Middle frontal gyrus (tissue), 1 donor: ENCODE measurements at regions not wholly inside any gene's neighbourhood (a gene's known extent, or its start where the extent isn't known, plus 50 kb on each side); places are given as distances from the start of the nearest gene placed in this dataset.
"Not testable (repeated sequence)": the region's sequence is repeated elsewhere in the genome, so short reads cannot be mapped to it uniquely, and the experiment has no call there.

ENCODE experiments used
- DNase-seq: peaks from one replicate; pipeline ENCODE4 v3.0.0-alpha.2; 2015; ENCODE audit warnings: low spot score; ENCODE audit errors: extremely low spot score

DNA sequence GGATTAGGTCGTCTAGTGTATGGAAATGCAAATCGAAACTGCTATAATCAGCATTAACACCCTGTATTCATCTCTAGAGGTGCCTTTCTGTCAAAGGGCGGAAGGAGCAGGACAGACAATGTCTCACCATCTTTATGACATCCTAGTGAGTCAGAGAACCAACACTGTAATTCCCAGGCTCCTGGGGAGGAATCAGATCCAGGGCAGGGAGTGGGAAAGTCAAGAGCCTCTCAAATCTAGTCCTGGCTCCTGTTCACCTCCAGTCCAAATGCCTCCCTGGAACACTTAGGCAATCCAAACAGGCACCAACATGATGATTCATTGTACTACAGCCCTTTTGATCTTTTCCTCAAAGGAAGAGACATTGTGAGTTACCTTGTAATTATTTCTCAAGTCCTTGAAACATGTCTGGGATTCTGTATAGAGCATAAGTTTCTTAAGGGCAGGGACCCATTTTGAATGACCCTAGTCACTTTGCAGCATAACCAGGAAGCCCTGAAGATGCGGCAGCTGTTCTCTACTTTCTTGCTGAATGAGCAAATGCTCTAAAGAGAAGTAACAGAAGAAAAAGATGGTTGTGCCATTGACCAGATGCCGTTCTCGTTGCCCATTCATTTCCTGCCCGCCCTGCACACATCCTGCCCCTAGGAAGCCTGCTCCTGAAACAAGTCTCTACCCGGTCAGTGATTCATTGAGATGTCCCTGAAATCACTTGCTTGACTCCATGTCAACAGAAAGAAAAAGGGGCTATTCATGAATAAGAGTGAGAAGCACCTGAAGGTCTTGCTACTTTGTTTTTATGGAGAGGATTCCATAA lies 112.8 kb upstream of the JARID2 start:
- no peak for DNase-seq

DNA sequence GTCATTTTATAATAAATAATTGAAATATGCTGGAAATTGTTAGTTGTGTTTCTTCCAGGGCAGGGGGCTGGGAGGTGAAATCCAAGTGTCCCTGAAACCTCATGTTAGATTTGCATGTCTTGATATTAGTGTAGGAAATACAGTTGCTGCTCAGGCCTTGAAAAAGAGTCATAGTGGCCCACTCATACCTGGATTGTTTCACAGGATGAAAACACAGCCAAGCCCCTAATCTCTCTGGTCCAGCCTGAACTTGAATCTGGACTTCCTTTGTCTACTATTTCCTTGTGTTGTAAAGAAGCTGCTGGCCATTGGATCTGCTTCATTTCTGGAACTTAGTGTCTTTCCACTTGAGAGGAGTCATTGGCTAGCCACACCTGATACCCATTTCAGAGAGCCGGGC lies 108.8 kb upstream of the JARID2 start:
- no peak for DNase-seq

DNA sequence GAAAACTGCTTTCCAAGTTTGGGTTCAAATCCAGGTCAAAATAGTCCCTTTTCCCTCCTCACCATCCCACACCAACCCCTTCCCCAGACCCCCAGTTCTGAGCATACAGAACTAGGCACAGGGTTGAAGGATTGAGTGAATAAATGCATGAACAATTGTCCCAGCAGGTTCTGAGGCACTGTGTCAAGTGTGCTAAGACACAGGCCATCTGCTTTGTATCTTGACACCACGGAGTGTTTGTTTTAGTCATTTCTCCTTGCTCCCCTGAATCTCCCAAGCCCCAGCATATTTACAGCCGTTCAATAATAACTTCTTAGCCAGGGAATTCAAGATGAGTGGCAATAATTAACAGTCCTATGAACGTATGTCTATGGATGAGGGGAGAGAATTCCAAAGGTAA lies 102.8 kb upstream of the JARID2 start:
- no peak for DNase-seq

DNA sequence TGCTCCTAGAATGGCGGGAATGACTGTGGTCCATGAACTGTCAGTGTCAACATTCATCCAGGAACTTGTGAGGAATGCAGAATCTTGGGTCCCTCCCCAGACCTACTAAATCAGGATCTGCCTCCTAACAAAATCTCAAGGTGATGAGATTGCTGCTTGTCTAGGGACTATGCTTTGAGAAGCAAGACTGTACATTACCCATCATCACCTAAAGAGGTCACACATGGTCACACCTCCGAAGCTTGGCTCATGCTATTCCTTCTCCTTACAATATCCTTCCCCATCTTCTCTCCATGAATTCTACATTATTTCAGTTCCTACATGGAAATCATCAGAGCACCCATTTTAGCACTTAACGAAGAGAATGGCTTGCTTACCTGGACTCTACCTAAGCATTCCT lies 102.3 kb upstream of the JARID2 start:
- DNase-seq, result no peak

DNA sequence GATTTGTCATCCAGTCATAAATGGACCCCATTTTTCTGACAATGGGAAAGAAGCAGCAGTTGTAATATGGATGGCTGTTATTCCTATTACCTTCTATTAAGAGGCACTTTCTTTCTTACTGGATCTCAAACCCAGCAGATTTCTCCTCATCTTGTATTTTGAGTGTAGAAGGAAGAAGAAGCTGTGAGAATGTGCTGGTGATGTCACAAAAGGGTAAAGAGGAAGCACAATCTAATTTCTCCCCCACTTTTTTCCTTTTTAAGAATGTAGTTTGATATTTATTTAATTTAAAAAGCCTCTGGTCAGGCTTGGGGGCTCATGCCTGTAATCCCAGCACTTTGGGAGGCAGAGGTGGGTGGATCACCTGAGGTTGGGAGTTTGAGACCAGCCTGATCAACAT lies 100.0 kb upstream of the JARID2 start:
- no peak for DNase-seq

DNA sequence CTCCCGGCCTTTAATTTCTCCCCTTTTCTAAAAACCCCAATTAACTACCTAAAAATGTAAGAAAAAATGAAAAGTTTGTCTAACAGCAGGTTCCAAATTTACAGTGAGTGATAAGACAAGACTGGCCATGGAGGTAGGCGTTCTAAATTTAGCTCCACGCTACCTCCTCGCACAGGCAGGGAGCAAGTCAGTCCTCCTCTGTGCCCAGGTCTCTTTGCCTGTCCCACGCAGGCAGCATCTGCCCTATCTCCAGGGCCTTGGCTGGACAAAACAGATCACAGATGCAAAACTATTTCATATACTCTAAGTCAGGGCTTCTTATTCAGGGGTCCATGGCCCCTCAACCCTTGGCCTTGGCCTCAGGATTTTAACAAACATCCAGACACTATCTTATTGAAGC lies 98.0 kb upstream of the JARID2 start:
- no peak for DNase-seq

DNA sequence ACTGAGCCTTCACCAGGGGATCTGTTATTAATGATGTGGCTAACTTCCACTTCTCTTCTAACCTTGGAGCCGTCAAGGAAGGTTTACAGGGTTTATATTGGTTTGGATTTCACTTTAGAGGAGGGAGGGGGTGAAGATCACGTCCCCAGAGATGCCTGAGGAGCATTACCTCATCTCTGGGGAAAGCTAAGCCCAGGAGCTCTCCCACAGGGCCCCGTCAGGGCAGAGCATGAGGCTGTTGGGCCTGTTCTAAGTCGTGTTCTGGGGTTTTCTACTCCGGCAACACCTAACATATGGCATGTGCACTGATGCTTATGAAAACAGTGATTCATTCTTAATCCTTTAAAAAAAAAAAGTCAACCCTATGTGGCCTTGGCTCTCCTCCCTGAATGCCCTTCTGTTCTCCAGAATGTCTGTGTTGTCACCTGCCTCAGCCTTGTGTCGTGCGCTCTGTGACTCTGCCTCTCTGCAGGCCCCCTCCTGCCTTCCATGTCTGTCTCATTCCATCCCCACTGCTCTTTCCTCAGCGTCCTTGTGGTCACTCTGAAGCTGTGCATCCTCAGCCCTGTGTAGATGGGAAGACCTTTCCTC lies 97.4 kb upstream of the JARID2 start:
- no peak for DNase-seq

DNA sequence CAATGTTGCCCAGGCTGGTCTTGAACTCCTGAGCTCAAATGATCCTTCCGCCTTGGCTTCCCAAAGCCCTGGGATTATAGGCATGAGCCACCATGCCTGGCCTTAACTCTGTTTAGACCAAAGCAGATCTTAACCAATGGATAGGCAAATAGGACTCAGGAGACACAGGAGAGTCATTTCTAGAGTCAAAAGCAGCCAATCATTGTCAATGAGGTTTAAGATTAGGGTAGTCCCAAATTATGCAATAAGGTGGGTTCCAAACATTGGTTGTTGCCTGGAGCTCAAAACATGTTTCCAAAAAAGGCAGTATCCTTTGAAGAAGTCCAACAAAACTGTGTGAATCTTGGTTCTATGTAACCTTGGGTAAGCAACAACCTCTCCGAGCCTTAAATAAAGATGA lies 95.7 kb upstream of the JARID2 start:
- no peak for DNase-seq

DNA sequence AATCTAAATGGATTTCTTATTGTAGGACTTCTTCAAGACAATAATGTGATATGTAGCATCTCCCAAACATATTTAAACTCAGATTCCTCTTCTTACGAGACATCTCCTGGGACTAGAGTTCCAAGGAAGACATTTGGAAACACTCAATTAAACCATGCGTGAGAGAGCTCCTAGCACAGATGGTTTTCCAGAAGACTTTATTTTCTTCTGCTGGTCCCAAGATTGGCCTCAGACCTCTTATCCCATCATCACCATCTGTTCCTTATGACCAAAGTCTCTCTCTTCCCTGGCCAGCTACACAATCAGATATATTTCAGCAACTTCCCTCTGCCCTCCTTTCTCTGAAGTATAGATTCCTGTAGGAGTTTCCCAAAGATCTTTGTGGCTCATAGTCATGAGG lies 93.2 kb upstream of the JARID2 start:
- no peak for DNase-seq

DNA sequence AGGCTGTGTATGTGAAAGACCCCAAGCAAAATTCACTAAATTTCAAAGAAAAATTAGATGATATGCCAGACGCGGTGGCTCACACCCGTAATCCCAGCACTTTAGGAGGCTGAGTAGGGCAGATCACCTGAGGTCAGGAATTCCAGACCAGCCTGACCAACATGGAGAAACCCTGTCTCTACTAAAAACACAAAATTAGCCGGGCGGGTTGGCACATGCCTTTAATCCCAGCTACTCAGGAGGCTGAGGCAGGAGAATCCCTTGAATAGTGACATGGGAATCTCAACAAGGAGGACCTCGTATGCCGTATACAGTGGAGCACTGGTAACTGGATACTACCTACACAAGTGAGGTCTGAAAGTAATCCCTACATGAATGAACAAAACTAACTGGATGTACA lies 92.7 kb upstream of the JARID2 start:
- no peak for DNase-seq

DNA sequence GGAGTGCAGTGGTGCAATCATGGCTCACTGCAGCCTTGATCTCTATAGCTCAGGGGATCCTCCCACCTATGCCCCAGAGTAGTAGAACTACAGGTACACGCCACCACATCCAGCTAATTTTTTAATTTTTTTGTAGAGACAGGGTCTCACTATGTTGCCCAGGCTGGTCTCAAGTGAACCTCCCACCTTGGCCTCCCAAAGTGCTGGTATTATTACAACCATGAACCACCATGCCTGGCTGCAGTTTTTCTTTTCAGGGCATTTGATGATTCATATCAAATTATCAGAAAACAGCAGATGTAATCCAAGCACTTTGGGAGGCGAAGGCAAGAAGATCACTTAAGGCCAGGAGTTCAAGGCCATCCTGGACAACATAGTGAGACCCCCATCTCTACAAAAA lies 88.4 kb upstream of the JARID2 start:
- DNase-seq, result no peak

DNA sequence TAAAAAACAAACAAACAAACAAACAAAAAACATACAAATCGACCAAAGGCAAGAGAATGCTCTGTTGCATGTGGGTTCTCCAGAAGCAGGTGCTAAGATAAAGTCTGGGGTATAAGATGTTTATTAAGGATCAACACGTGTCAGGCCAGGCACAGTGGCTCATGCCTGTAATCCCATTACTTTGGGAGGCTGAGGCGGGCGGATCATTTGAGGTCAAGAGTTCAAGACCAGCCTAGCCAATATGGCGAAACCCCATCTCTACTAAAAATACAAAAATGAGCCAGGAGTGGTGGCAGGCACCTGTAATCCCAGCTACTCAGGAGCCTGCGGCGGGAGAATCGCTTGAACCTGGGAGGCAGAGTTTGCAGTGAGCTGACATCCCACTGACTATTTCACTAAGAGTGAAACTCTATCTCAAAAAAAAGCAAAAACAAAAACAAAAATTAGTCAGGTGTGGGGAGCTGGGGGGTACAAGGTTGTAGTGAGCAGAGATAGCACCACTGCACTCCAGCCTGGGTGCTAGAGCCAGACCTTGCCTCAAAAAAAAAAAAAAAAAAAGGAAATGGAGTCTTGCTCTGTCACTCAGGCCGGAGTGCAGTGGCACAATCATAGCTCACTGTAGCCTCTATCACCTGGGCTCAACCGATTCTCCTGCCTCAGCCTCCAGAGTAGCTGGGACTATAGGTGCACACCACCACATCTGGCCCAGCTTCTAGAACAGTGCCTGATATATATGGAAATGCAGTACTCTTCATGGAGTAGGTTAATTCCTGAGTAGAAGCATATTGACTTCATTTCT lies 86.8 kb upstream of the JARID2 start:
- no peak for DNase-seq

DNA sequence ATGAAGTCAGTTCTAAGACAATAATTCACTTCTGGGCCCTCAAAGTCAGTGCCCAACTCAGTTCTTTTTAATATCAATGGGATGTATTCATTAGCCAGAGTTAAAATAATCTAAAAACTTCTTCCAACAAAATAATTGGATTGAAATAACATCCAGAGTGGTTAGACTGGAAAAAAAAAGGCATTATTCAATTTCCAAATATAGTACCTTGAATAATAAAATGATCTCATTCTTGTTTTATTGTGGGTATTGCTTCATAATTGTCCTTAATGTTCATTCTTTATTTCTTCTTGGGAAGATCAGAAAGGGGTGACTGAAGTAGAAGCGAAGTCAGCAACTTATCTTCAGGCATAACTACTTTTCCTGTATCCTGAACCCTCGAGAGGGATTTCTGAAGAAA lies 85.1 kb upstream of the JARID2 start:
- no peak for DNase-seq

DNA sequence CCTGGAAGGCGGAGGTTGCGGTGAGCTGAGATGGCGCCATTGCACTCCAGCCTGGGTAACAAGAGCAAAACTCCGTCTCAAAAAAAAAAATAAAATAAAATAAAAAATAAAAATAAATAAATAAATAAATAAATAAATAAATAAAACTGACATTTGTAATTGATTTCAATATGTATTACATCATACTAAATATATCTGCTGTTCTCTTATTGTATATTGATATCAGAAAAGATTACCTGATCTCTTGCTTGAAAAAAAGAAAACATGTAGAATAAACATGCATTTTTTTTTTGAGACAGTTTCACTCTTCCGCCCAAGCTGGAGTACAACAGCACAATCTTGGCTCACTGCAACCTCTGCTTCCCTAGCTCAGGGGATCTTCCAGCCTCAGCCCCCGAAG lies 81.0 kb upstream of the JARID2 start:
- DNase-seq, result not testable (repeated sequence)

DNA sequence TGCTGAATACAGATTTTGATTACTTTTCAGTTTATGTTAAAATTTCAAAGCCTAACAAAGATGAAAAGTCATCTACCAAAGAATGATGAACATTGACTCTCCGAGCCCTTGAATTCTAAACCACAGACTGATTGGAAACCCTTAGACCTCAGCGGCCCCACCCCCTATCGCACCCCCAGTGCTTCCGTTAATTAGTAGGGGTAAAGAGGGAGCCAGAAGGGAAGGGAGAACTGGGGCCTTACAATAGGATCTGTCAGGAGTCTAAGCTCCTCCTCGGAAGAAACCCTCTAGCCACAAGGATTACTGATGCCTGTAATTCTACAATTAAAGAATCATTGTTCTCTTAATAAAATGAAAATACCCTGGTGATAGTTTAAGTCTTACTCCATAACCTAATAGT lies 79.7 kb upstream of the JARID2 start:
- DNase-seq, result no peak

DNA sequence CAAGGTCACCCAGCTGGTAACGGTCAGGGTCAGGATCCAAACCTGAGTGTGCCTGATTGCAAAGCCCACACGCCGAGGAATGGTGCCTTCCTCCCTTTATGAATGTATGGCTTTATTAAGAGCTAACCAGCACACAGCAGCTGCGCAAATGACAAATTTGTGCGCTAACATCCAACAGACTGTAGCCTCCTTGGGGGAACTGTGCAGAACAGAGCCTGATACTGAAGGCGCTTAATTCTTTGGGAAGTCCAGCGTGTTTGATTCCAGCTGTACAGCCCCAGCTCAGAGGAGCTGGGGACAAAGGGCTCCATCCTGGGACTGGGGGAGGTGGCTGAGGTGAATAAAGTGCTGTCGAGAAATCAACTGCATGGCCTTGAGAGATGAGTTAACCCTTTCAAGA lies 75.7 kb upstream of the JARID2 start:
- no peak for DNase-seq

DNA sequence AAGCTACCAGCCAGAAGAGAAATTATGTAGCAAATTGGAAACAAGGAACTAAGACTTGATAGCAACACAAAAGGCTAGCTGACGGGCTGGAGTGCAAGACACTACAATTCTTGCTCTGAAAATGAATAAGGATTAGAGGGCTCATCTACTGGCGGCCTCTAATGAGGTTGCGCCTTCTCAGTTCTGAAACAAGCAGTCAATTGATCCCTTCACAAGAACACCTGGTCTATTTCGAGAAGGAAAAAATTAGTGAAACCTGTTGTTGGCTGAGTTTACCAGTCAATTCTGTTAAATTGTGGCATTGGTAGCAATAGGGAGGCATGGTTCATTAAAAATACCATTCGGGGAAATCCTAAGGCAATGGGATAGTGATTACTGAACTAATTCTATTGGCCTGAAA lies 74.8 kb upstream of the JARID2 start:
- DNase-seq, result no peak

DNA sequence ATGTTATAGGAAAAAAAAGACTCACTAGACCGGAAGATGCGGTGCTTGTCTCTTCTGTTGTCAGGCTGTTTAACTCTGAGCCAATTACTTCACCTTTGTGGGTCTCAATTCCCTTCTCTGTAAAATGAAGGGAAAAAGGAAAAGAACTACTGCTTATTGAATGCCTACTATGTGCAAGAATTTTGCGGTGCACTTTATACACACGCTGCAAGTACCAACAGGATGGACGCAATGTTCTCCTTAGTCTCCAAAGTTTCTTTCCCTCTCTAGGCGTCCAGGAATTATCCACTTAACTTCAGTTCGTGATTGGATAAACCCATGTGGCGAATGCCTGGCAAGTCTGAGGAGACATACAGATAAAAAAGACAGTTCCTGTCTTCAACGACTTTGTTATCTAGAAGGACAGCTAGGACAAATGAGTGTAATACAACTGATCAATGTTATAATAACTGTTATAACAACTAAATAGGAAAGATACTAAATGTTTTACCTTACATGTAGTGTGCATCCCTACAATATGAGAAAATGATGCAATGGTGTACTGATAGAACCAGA lies 69.0 kb upstream of the JARID2 start:
- no peak for DNase-seq

DNA sequence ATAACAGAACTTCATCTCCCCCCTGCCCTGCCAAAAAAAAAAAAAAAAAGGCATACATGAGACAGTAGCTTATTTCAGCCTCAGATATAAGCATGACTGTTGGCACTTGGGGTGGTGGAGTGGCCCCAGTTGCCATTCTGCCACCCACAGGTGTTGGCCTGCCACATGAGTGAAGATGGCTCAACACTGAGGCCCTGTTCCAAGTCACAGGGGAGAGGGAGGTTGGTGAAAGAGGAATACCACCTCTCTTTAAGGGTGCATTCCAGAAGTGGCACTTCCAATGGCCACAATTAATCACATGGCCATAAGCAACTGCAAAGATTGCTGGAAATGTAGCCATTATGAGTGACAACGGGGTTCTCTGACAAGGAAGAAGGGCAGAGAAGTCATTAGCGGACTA lies 61.9 kb upstream of the JARID2 start:
- DNase-seq, result no peak

DNA sequence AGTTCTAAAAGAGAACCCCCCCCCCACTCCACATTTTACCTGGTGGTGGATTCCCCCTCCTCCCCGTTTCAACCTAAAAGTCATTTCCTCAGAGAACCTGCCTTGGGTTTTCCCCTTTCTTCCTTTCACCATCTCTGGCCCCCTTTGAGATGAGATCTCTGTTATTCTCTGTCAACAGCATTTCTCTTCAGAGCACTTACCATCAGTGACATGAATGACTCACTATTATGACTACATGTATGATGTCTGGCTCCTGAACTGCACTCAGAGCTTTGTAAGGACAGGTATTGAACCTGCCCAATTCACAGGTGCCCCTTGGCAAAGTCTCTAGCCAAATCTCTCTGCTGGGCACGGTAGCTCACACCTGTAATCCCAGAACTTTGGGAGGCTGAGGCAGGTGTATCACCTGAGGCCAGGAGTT lies 61.4 kb upstream of the JARID2 start:
- no peak for DNase-seq

DNA sequence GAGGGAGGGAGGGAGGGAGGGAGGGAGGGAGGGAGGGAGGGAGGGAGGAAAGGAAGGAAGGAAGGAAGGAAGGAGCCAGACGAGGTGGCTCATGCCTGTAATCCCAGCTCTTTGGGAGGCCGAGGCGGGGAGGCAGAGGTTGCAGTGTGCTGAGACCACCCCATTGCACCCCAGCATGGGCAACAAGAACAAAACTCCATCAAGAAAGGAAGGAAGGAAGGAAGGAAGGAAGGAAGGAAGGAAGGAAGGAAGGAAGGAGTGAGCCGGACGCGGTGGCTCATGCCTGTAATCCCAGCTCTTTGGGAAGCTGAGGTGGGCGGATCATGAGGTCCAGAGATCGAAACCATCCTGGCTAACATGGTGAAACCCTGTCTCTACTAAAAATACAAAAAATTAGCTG lies 60.8 kb upstream of the JARID2 start:
- DNase-seq, result not testable (repeated sequence)

DNA sequence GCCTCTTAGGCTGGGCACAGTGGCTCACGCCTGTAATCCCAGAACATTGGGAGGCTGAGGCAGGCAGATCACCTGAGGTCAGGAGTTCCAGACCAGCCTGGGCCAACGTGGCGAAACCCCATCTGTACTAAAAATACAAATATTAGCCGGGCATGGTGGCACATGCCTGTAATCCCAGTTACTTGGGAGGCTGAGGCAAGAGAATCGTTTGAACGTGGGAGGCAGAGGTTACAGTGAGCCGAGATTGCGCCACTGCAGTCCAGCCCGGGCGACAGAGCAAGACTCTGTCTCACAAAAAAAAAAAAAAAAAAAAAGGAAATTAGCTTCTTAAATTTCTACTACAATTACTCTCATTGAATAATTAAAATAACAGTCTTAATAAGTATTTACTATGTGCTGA lies 52.4 kb upstream of the JARID2 start:
- not testable (repeated sequence) for DNase-seq
